GM23338 (cell line): ENCODE measurements at regions not wholly inside any gene's neighbourhood (a gene's known extent, or its start where the extent isn't known, plus 50 kb on each side); places are given as distances from the start of the nearest gene placed in this dataset.
A peak's percentile ranks its signal among the peaks of the same experiment; 100 is the strongest.

Experiments used
- ATAC-seq: fragments of 200-7000 bp; cut with Tn5 transposase; 3 replicates; pipeline ENCODE4 v1.9.1; 2020
- DNase-seq: peaks from one replicate; pipeline ENCODE4 v3.0.0-alpha.2; 2015; ENCODE audit warnings: low spot score
- H2AFZ ChIP-seq: fragments of 200-600 bp; sonication (generic); 2 replicates; pipeline ENCODE4 v1.8.0; 2016; ENCODE audit warnings: antibody characterized with exemption, mild to moderate bottlenecking, moderate library complexity
- H3F3A ChIP-seq: fragments of 200-600 bp; sonication (generic); replicated peaks from 2 replicates; pipeline ENCODE4 v1.8.0; 2017; ENCODE audit warnings: antibody characterized with exemption, mixed run types, low read depth
- H3K27ac ChIP-seq: fragments of 200-600 bp; sonication (generic); 2 replicates; pipeline ENCODE4 v1.6.1; 2016; ENCODE audit warnings: low read depth
- H3K27me3 ChIP-seq: fragments of 200-600 bp; sonication (generic); 2 replicates; pipeline ENCODE4 v1.8.0; 2016; ENCODE audit warnings: mild to moderate bottlenecking, mixed run types, moderate library complexity; ENCODE audit not compliant: insufficient read depth
- H3K36me3 ChIP-seq: fragments of 200-600 bp; sonication (generic); 2 replicates; pipeline ENCODE4 v1.8.0; 2016; ENCODE audit warnings: mild to moderate bottlenecking; ENCODE audit not compliant: insufficient read depth
- H3K4me1 ChIP-seq: fragments of 200-600 bp; sonication (generic); 2 replicates; pipeline ENCODE4 v1.8.0; 2016; ENCODE audit warnings: mild to moderate bottlenecking, moderate library complexity; ENCODE audit not compliant: insufficient read depth
- H3K4me2 ChIP-seq: fragments of 200-600 bp; sonication (generic); 2 replicates; pipeline ENCODE4 v1.7.1; 2017; ENCODE audit warnings: mixed run types
- H3K4me3 ChIP-seq: fragments of 200-600 bp; sonication (generic); 2 replicates; pipeline ENCODE4 v1.6.1; 2016; ENCODE audit warnings: mixed run types
- H3K79me2 ChIP-seq: fragments of 200-600 bp; sonication (generic); replicated peaks from 2 replicates; pipeline ENCODE4 v1.8.0; 2017; ENCODE audit warnings: mild to moderate bottlenecking; ENCODE audit not compliant: insufficient read depth
- H3K9me2 ChIP-seq: fragments of 200-600 bp; sonication (generic); 2 replicates; pipeline ENCODE4 v1.8.0; 2017; ENCODE audit not compliant: insufficient read depth
- H4K20me1 ChIP-seq: fragments of 200-600 bp; sonication (generic); replicated peaks from 2 replicates; pipeline ENCODE4 v1.8.0; 2017; ENCODE audit warnings: mild to moderate bottlenecking; ENCODE audit not compliant: insufficient read depth
- H3K27ac Mint-ChIP-seq: 2 replicates; pipeline ENCODE4 v1.8.0; 2020; ENCODE audit warnings: inconsistent platforms, mild to moderate bottlenecking, moderate library complexity, mixed read lengths
- H3K27me3 Mint-ChIP-seq: 3 replicates; pipeline ENCODE4 v1.8.0; 2022; ENCODE audit warnings: low read depth, mild to moderate bottlenecking, moderate library complexity, mixed read lengths, inconsistent platforms; ENCODE audit not compliant: insufficient read depth, poor library complexity
- H3K36me3 Mint-ChIP-seq: 3 replicates; pipeline ENCODE4 v1.8.0; 2021; ENCODE audit warnings: low read depth, mild to moderate bottlenecking, inconsistent platforms, moderate library complexity, mixed read lengths
- H3K4me1 Mint-ChIP-seq: 3 replicates; pipeline ENCODE4 v1.8.0; 2020; ENCODE audit warnings: mild to moderate bottlenecking, inconsistent platforms, mixed read lengths
- H3K4me3 Mint-ChIP-seq: 3 replicates; pipeline ENCODE4 v1.8.0; 2021; ENCODE audit warnings: moderate library complexity, mild to moderate bottlenecking, inconsistent platforms, mixed read lengths
- H3K9me3 Mint-ChIP-seq: 3 replicates; pipeline ENCODE4 v1.8.0; 2020; ENCODE audit warnings: moderate library complexity, mild to moderate bottlenecking, inconsistent platforms, mixed read lengths
- CREB1 ChIP-seq: fragments of 250-450 bp; sonication (Bioruptor Pico); IDR thresholded peaks from 2 replicates; pipeline ENCODE4 v1.5.0; 2020; ENCODE audit warnings: low read depth, mild to moderate bottlenecking, moderate library complexity
- ETS1 ChIP-seq: IDR thresholded peaks from 2 replicates; pipeline ENCODE4 v1.6.1; 2016; ENCODE audit warnings: antibody characterized with exemption
- EZH2phosphoT487 ChIP-seq: fragments of 200-600 bp; sonication (generic); IDR thresholded peaks from one replicate; pipeline ENCODE4 v1.8.1; 2018; ENCODE audit warnings: antibody characterized with exemption; ENCODE audit not compliant: unreplicated experiment
- JUNB ChIP-seq: IDR thresholded peaks from one replicate; pipeline ENCODE4 v1.6.1; 2016; ENCODE audit warnings: antibody characterized with exemption; ENCODE audit not compliant: unreplicated experiment
- NANOG ChIP-seq: IDR thresholded peaks from 2 replicates; pipeline ENCODE4 v1.6.1; 2016; ENCODE audit warnings: antibody characterized with exemption, borderline replicate concordance
- STAT1 ChIP-seq: IDR thresholded peaks from one replicate; pipeline ENCODE4 v1.6.1; 2016; ENCODE audit warnings: antibody characterized with exemption; ENCODE audit not compliant: unreplicated experiment
- ZNF114 ChIP-seq: fragments of 250-450 bp; sonication (Bioruptor Pico); IDR thresholded peaks from 2 replicates; pipeline ENCODE4 v1.5.0; 2020; ENCODE audit warnings: mild to moderate bottlenecking, moderate library complexity
- ZNF331 ChIP-seq: fragments of 250-450 bp; sonication (Bioruptor Pico); IDR thresholded peaks from 2 replicates; pipeline ENCODE4 v1.5.0; 2020; ENCODE audit warnings: low read depth, mild to moderate bottlenecking, moderate library complexity
- ZNF462 ChIP-seq: fragments of 250-450 bp; sonication (Bioruptor Pico); IDR thresholded peaks from 2 replicates; pipeline ENCODE4 v1.5.0; 2020; ENCODE audit warnings: mild to moderate bottlenecking, moderate library complexity
- TF ChIP-seq, protein P1 (sequence below), 2 experiments: fragments of 200-600 bp in 1 of 2; sonication (generic) in 1 of 2; conservative IDR thresholded peaks; 2 replicates each; pipeline versions ENCODE4 v1.5.1 to v1.6.1; 2016 to 2017; ENCODE audit warnings: antibody characterized with exemption in 2 of 2, low read depth in 2 of 2, mild to moderate bottlenecking in 2 of 2, moderate library complexity in 1 of 2

- Histone ChIP-seq H3K4me1 (no peaks in the 10 kb centered on the region), H3K27me3 (no peaks in the 10 kb centered on the region), H3K27ac (no peak overlapping the region), H3K36me3 (no peaks in the 10 kb centered on the region), H3K79me2 (no peaks in the 10 kb centered on the region), H4K20me1 (no peaks in the 10 kb centered on the region), H2AFZ (no peak overlapping the region), H3K4me2 (no peak overlapping the region), H3K4me3 (no peak overlapping the region), H3K9me2 (no peaks in the 10 kb centered on the region), H3F3A (no peaks in the 10 kb centered on the region)
- Mint-ChIP-seq H3K36me3 (no peaks in the 10 kb centered on the region), H3K9me3 (no peaks in the 10 kb centered on the region), H3K27ac (no peak overlapping the region), H3K4me3 (no peak overlapping the region), H3K27me3 (no peaks in the 10 kb centered on the region), H3K4me1 (no peaks in the 10 kb centered on the region)
- ATAC-seq (peak; percentile 52; the same call in 2 of the 3 replicates), DNase-seq (peak; percentile 29)
- TF ChIP-seq NANOG, result no peak
- TF ChIP-seq, protein P1, sequence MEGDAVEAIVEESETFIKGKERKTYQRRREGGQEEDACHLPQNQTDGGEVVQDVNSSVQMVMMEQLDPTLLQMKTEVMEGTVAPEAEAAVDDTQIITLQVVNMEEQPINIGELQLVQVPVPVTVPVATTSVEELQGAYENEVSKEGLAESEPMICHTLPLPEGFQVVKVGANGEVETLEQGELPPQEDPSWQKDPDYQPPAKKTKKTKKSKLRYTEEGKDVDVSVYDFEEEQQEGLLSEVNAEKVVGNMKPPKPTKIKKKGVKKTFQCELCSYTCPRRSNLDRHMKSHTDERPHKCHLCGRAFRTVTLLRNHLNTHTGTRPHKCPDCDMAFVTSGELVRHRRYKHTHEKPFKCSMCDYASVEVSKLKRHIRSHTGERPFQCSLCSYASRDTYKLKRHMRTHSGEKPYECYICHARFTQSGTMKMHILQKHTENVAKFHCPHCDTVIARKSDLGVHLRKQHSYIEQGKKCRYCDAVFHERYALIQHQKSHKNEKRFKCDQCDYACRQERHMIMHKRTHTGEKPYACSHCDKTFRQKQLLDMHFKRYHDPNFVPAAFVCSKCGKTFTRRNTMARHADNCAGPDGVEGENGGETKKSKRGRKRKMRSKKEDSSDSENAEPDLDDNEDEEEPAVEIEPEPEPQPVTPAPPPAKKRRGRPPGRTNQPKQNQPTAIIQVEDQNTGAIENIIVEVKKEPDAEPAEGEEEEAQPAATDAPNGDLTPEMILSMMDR (conservative IDR thresholded peaks at IDR 0.05; ENCODE audit: low read depth in 2 of 2), result peak; percentile 29 to 40; a peak in 3 of 4 replicates
These were observed 674.2 kb upstream of the PKN2 start for GRCh38 chr1:88009916-88010315.

DNA sequence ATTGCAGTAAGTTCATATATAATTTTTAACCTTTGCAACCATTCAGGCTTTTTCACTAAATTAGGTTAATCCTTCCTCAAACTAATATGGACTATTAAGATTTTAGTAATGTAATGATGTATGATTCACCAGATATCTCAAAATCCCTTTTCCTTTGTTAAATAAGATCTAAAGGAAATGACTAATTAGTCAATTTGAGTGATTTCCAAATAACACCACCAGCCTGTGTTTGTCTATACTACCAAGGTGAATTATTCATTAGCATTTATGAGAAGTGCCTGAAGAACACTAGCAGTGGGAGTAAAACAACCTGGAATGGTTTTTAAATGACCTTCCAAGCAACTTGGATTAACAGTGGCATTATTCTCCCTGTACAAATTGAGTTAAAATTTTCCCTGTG, 670.6 kb upstream of the PKN2 start:
- Histone ChIP-seq H3K4me1 (no peaks in the 10 kb centered on the region), H3K36me3 (no peaks in the 10 kb centered on the region), H3F3A (no peaks in the 10 kb centered on the region), H2AFZ (no peak overlapping the region; the same call in 1 of the 2 replicates), H3K79me2 (no peaks in the 10 kb centered on the region), H3K27ac (no peak overlapping the region), H3K4me2 (no peak overlapping the region), H3K27me3 (no peaks in the 10 kb centered on the region), H4K20me1 (no peaks in the 10 kb centered on the region), H3K9me2 (no peaks in the 10 kb centered on the region), H3K4me3 (no peak overlapping the region)
- no peak overlapping the region for H3K27ac Mint-ChIP-seq
- H3K4me1 Mint-ChIP-seq, result no peaks in the 10 kb centered on the region
- no peaks in the 10 kb centered on the region for H3K9me3 Mint-ChIP-seq
- ATAC-seq (no peak), DNase-seq (no peak)
- no peaks in the 10 kb centered on the region for H3K36me3 Mint-ChIP-seq
- no peaks in the 10 kb centered on the region for H3K27me3 Mint-ChIP-seq
- H3K4me3 Mint-ChIP-seq, result no peak overlapping the region
- TF ChIP-seq, protein P1 (conservative IDR thresholded peaks at IDR 0.05; ENCODE audit: low read depth in 2 of 2), result no peak
- TF ChIP-seq JUNB, result no peak
- no peak for TF ChIP-seq ZNF114
- TF ChIP-seq ZNF462 (CRISPR knock-in tag), result no peak
- TF ChIP-seq CREB1 (CRISPR knock-in tag), result no peak
- no peak for TF ChIP-seq ETS1
- no peak for TF ChIP-seq STAT1
- TF ChIP-seq EZH2phosphoT487, result no peak
- TF ChIP-seq NANOG, result no peak
- no peak for TF ChIP-seq ZNF331
